ENCODE measurements at regions not wholly inside any gene's neighbourhood (a gene's known extent, or its start where the extent isn't known, plus 50 kb on each side); places are given as distances from the start of the nearest gene placed in this dataset.
"Not testable (repeated sequence)": the region's sequence is repeated elsewhere in the genome, so short reads cannot be mapped to it uniquely, and the experiment has no call there.

GRCh38 chr6:19210849-19211590 is 626.1 kb upstream of the ID4 start:
- H3K4me3 ChIP-seq (ENCODE audit: low read depth, low read length) = no peak overlapping the region
- DNase-seq (ENCODE audit: low read depth) = peak; percentile 47
- TF ChIP-seq, protein P1, sequence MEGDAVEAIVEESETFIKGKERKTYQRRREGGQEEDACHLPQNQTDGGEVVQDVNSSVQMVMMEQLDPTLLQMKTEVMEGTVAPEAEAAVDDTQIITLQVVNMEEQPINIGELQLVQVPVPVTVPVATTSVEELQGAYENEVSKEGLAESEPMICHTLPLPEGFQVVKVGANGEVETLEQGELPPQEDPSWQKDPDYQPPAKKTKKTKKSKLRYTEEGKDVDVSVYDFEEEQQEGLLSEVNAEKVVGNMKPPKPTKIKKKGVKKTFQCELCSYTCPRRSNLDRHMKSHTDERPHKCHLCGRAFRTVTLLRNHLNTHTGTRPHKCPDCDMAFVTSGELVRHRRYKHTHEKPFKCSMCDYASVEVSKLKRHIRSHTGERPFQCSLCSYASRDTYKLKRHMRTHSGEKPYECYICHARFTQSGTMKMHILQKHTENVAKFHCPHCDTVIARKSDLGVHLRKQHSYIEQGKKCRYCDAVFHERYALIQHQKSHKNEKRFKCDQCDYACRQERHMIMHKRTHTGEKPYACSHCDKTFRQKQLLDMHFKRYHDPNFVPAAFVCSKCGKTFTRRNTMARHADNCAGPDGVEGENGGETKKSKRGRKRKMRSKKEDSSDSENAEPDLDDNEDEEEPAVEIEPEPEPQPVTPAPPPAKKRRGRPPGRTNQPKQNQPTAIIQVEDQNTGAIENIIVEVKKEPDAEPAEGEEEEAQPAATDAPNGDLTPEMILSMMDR (IDR thresholded peaks at IDR 0.05; ENCODE audit: low read depth, low read length) = peak; percentile 47
- TF ChIP-seq, protein P2, sequence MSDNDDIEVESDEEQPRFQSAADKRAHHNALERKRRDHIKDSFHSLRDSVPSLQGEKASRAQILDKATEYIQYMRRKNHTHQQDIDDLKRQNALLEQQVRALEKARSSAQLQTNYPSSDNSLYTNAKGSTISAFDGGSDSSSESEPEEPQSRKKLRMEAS (IDR thresholded peaks at IDR 0.05; ENCODE audit: low read depth, low read length) = no peak

- TF ChIP-seq MYC (IDR thresholded peaks at IDR 0.05; ENCODE audit: low read depth, low read length) = no peak
- TF ChIP-seq POLR2A (IDR thresholded peaks at IDR 0.05; ENCODE audit: extremely low read depth, insufficient read length) = no peak
- TF ChIP-seq, protein P2 (IDR thresholded peaks at IDR 0.05; ENCODE audit: low read depth, low read length) = no peak
- TF ChIP-seq, protein P1 (IDR thresholded peaks at IDR 0.05; ENCODE audit: low read depth, low read length) = no peak
- DNase-seq (ENCODE audit: low read depth) = no peak
- no peak overlapping the region for H3K4me3 ChIP-seq (ENCODE audit: low read depth, low read length)
These were observed 622.9 kb upstream of the ID4 start for GRCh38 chr6:19214231-19214630.

DNA sequence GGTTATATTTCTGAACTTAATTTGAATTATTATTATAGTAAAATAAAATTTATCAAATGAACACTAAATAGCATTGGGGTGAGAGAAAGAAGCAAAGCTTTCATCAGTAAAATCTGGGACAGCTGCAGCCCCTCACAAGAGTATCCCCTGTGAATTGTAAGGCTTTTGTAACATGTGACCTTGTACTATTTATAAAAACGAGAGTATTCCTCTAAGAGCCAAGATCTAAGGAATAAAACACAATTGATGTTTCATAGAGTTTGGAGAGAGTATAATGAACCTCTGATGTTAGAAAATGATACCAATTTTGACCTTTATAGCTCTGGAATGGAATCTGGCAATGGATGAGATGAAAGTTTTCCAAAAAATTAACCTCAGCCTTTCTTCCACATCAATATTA is 617.2 kb upstream of the ID4 start:
- H3K4me3 ChIP-seq (ENCODE audit: low read depth, low read length) = no peak overlapping the region
- TF ChIP-seq MYC (IDR thresholded peaks at IDR 0.05; ENCODE audit: low read depth, low read length) (no peak), POLR2A (IDR thresholded peaks at IDR 0.05; ENCODE audit: extremely low read depth, insufficient read length) (no peak)
- TF ChIP-seq, protein P2 (IDR thresholded peaks at IDR 0.05; ENCODE audit: low read depth, low read length) = no peak
- TF ChIP-seq, protein P1 (IDR thresholded peaks at IDR 0.05; ENCODE audit: low read depth, low read length) = no peak
- DNase-seq (ENCODE audit: low read depth) = no peak

GRCh38 chr6:19231878-19232561 is 605.1 kb upstream of the ID4 start:
- TF ChIP-seq POLR2A (IDR thresholded peaks at IDR 0.05; ENCODE audit: extremely low read depth, insufficient read length) (no peak), MYC (IDR thresholded peaks at IDR 0.05; ENCODE audit: low read depth, low read length) (no peak)
- TF ChIP-seq, protein P1 (IDR thresholded peaks at IDR 0.05; ENCODE audit: low read depth, low read length) = no peak
- TF ChIP-seq, protein P2 (IDR thresholded peaks at IDR 0.05; ENCODE audit: low read depth, low read length) = no peak
- DNase-seq (ENCODE audit: low read depth) = no peak
- H3K4me3 ChIP-seq (ENCODE audit: low read depth, low read length) = no peak overlapping the region

DNA sequence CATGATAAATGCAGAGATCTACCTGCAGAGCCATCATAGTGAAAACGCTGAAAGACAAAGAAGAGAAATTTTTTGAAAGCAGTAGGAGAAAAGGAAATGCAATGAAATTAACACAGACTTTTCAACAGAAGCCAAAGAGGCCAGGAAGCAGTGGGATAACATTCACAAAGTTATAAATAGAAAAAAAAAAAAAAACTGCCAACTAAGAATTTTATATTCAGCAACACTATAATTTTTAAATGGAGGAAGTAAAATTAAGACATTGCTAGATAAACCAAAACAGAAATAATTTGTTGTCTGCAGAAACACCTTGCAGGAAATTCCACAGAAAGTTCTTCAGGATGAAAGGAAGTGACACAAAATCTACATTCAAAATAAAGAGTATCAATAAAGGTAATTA is 591.5 kb upstream of the ID4 start:
- DNase-seq (ENCODE audit: low read depth) = no peak
- no peak for TF ChIP-seq MYC (IDR thresholded peaks at IDR 0.05; ENCODE audit: low read depth, low read length)
- TF ChIP-seq, protein P2 (IDR thresholded peaks at IDR 0.05; ENCODE audit: low read depth, low read length) = no peak
- no peak for TF ChIP-seq POLR2A (IDR thresholded peaks at IDR 0.05; ENCODE audit: extremely low read depth, insufficient read length)
- TF ChIP-seq, protein P1 (IDR thresholded peaks at IDR 0.05; ENCODE audit: low read depth, low read length) = no peak

DNA sequence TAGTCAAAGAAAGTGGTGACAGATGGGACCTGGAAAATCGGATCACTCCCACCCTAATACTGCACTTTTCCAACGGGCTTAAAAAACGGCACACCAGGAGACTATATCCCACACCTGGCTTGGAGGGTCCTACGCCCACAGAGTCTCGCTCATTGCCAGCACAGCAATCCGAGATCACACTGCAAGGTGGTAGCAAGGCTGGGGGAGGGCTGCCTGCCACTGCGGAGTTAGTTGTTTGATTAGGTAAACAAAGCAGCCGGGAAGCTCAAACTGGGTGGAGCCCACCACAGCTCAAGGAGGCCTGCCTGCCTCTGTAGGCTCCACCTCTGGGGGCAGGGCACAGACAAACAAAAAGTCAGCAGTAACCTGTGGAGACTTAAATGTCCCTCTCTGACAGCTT is 590.0 kb upstream of the ID4 start:
- not testable (repeated sequence) for H3K4me3 ChIP-seq (ENCODE audit: low read depth, low read length); DNase-seq (ENCODE audit: low read depth)

More for the DNA sequence above, 591.5 kb upstream of the ID4 start:
- H3K4me3 ChIP-seq (ENCODE audit: low read depth, low read length) = no peak overlapping the region

DNA sequence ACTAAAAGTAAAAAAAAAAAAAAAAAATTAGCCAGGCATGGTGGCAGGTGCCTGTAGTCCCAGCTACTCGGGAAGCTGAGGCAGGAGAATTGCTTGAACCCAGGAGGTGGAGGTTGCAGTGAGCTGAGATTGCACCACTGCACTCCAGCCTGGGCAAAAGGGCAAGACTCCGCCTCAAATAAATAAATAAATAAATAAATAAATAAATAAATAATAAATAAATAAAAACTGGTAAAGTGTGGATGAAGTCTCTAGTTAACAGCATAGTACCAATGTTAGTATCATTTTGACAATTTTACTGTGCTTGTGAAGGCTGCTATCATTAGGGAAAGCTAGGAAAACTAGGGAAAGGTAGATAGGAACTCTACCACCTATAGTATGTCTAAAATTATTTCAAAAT is 581.0 kb upstream of the ID4 start:
- not testable (repeated sequence) for DNase-seq (ENCODE audit: low read depth); H3K4me3 ChIP-seq (ENCODE audit: low read depth, low read length)
